VCaP (cell line): ENCODE measurements at regions not wholly inside any gene's neighbourhood (a gene's known extent, or its start where the extent isn't known, plus 50 kb on each side); places are given as distances from the start of the nearest gene placed in this dataset.

Source experiments
- H3K27ac ChIP-seq: fragments of 450-650 bp; 2 replicates; pipeline ENCODE4 v1.5.1; 2017
- CTCF ChIP-seq: fragments of 450-650 bp; conservative IDR thresholded peaks from 2 replicates; pipeline ENCODE4 v1.5.1; 2017; ENCODE audit warnings: mild to moderate bottlenecking, moderate library complexity

- TF ChIP-seq CTCF: no peak
- H3K27ac ChIP-seq: no peak overlapping the region
Observed at GRCh38 chr11:11192541-11192940, 160.5 kb downstream of the CSNK2A3 start.

GRCh38 chr11:11189506-11189905 is 163.5 kb downstream of the CSNK2A3 start:
- no peak overlapping the region for H3K27ac ChIP-seq
- TF ChIP-seq CTCF: no peak

GRCh38 chr11:11186249-11186648 is 166.8 kb downstream of the CSNK2A3 start:
- TF ChIP-seq CTCF: no peak
- H3K27ac ChIP-seq: no peak overlapping the region

- H3K27ac ChIP-seq: no peak overlapping the region
- no peak for TF ChIP-seq CTCF
Observed at GRCh38 chr11:11182261-11182660, 170.8 kb downstream of the CSNK2A3 start.

GRCh38 chr11:11178671-11179638 is 174.1 kb downstream of the CSNK2A3 start:
- no peak overlapping the region for H3K27ac ChIP-seq
- TF ChIP-seq CTCF: no peak

- no peak overlapping the region for H3K27ac ChIP-seq
- TF ChIP-seq CTCF: no peak
Observed at GRCh38 chr11:11177156-11177808, 175.8 kb downstream of the CSNK2A3 start.

GRCh38 chr11:11173316-11174025 is 179.6 kb downstream of the CSNK2A3 start:
- H3K27ac ChIP-seq: no peak overlapping the region
- no peak for TF ChIP-seq CTCF
